GM18498 (cell line): ENCODE measurements at regions not wholly inside any gene's neighbourhood (a gene's known extent, or its start where the extent isn't known, plus 50 kb on each side); places are given as distances from the start of the nearest gene placed in this dataset.
"Not testable (repeated sequence)": the region's sequence is repeated elsewhere in the genome, so short reads cannot be mapped to it uniquely, and the experiment has no call there.

Experiments
- ATAC-seq: cut with Tn5 transposase; IDR thresholded peaks from one replicate; pipeline ENCODE4 v1.9.1; 2021; ENCODE audit warnings: mild to moderate bottlenecking, moderate library complexity; ENCODE audit not compliant: unreplicated experiment

- peak; percentile 95 for ATAC-seq
These were observed 115.3 kb upstream of the FMN2 start for GRCh38 chr1:239976130-239976968.

GRCh38 chr1:239977416-239977815 is 114.3 kb upstream of the FMN2 start:
- no peak for ATAC-seq

GRCh38 chr1:239979456-239979855 is 112.2 kb upstream of the FMN2 start:
- no peak for ATAC-seq

GRCh38 chr1:239982762-239983161 is 108.9 kb upstream of the FMN2 start:
- ATAC-seq, result no peak

- no peak for ATAC-seq
These were observed 106.6 kb upstream of the FMN2 start for GRCh38 chr1:239985044-239985443.

- no peak for ATAC-seq
These were observed 104.5 kb upstream of the FMN2 start for GRCh38 chr1:239987103-239987745.

GRCh38 chr1:239989990-239990389 is 101.7 kb upstream of the FMN2 start:
- ATAC-seq, result no peak

- ATAC-seq, result not testable (repeated sequence)
These were observed 99.1 kb upstream of the FMN2 start for GRCh38 chr1:239992566-239992965.

- ATAC-seq, result no peak
These were observed 98.3 kb upstream of the FMN2 start for GRCh38 chr1:239993366-239993765.

GRCh38 chr1:239995281-239995680 is 96.4 kb upstream of the FMN2 start:
- no peak for ATAC-seq

GRCh38 chr1:239997160-239997514 is 94.5 kb upstream of the FMN2 start:
- no peak for ATAC-seq

- no peak for ATAC-seq
These were observed 94.0 kb upstream of the FMN2 start for GRCh38 chr1:239997515-239998311.

GRCh38 chr1:239998312-239998649 is 93.4 kb upstream of the FMN2 start:
- no peak for ATAC-seq

- no peak for ATAC-seq
These were observed 92.5 kb upstream of the FMN2 start for GRCh38 chr1:239999170-239999569.

- no peak for ATAC-seq
These were observed 91.0 kb upstream of the FMN2 start for GRCh38 chr1:240000634-240001033.

- ATAC-seq, result no peak
These were observed 90.4 kb upstream of the FMN2 start for GRCh38 chr1:240001177-240001740.

- no peak for ATAC-seq
These were observed 87.5 kb upstream of the FMN2 start for GRCh38 chr1:240004086-240004749.

- no peak for ATAC-seq
These were observed 85.6 kb upstream of the FMN2 start for GRCh38 chr1:240005997-240006650.

- ATAC-seq, result no peak
These were observed 83.4 kb upstream of the FMN2 start for GRCh38 chr1:240008298-240008697.

- no peak for ATAC-seq
These were observed 77.6 kb upstream of the FMN2 start for GRCh38 chr1:240014051-240014450.
